Heart right ventricle (tissue), 16 donors: ENCODE measurements at regions not wholly inside any gene's neighbourhood (a gene's known extent, or its start where the extent isn't known, plus 50 kb on each side); places are given as distances from the start of the nearest gene placed in this dataset.
A peak's percentile ranks its signal among the peaks of the same experiment; 100 is the strongest.

Source experiments
- ATAC-seq, 8 donors: fragments of 200-7000 bp; cut with Tn5 transposase; one replicate each; pipeline ENCODE4 v1.9.1; 2020; ENCODE audit warnings: mild to moderate bottlenecking in 8 of 8, moderate library complexity in 8 of 8, moderate number of reproducible peaks in 1 of 8
- DNase-seq, 2 donors: peaks; one replicate each; pipeline ENCODE4 v3.0.0-alpha.2; 2020
- H3K27ac ChIP-seq, 10 donors: fragments of 200-600 bp; sonication (generic) in 2 of 10; one replicate each; pipeline versions ENCODE4 v1.5.0 to v1.8.0; 2020 to 2022; ENCODE audit warnings: mild to moderate bottlenecking in 3 of 10
- H3K27me3 ChIP-seq, 7 donors: fragments of 200-600 bp; one replicate each; pipeline ENCODE4 v1.8.0; 2021 to 2022; ENCODE audit warnings: mild to moderate bottlenecking in 2 of 7
- H3K36me3 ChIP-seq, 9 donors: fragments of 200-600 bp; sonication (generic) in 1 of 9; one replicate each; pipeline versions ENCODE4 v1.5.0 to v1.8.0; 2020 to 2022; ENCODE audit warnings: mild to moderate bottlenecking in 2 of 9
- H3K4me1 ChIP-seq, 9 donors: fragments of 200-600 bp; sonication (generic) in 1 of 9; one replicate each; pipeline versions ENCODE4 v1.5.0 to v1.8.0; 2020 to 2022; ENCODE audit warnings: mild to moderate bottlenecking in 4 of 9
- H3K4me3 ChIP-seq, 10 donors: fragments of 200-600 bp; sonication (generic) in 2 of 10; one replicate each; pipeline versions ENCODE4 v1.5.0 to v1.8.0; 2020 to 2022; ENCODE audit warnings: mild to moderate bottlenecking in 7 of 10, moderate library complexity in 2 of 10
- H3K9me3 ChIP-seq, 11 donors: fragments of 200-600 bp in 10 of 11; sonication (generic) in 2 of 11; one replicate each; pipeline versions ENCODE4 v1.5.0 to v1.8.0; 2013 to 2022; ENCODE audit warnings: mild to moderate bottlenecking in 2 of 11, control low read depth in 1 of 11, moderate library complexity in 1 of 11
- CTCF ChIP-seq, 9 donors: fragments of 200-600 bp; sonication (generic) in 2 of 9; IDR thresholded peaks; one replicate each; pipeline versions ENCODE4 v1.5.0 to v1.8.0; 2021 to 2022; ENCODE audit warnings: antibody characterized with exemption in 9 of 9, mild to moderate bottlenecking in 5 of 9, moderate library complexity in 1 of 9
- WGBS, 2 donors: extraction: QIAGEN DNeasy Blood & Tissue Kit; methylation state at CpG; one replicate each; pipeline ENCODE4 v1.1.7; 2013; ENCODE audit warnings: inconsistent platforms in 1 of 2; 5-methylcytosine and 5-hydroxymethylcytosine counted together
- intact Hi-C, 10 donors: fragments of 100-400 bp; cut with DNase I; formaldehyde crosslinking; loops; one replicate each; pipeline versions ENCODE4 v1.11.1 to v1.14.2; 2022
- donor health status: Arrhythmogenic right ventricular cardiomyopathy.
- donor health status: ischemic (EF 13 %, LVEDD 7.1; RV severe dilation, severe dysfunction).
- donor health status: healthy with polysubstance abuse.
- donor health status: DM: no; HTN: yes; CAD: no.
- donor health status: DM: no; HTN: no; CAD: no.
- donor health status: ischemic (EF 25% LVEDD 6.9; RV normal size, moderate dysfunction).
- donor health status: ischemic (EF 25% LVEDD 5.7; RV mildly dilated, moderate dysfunction).
- donor health status: healthy.
- donor health status: DM: yes; HTN: yes; CAD: no.
- donor health status: Ischemic cardiomyopathy.
- donor health status: ischemic (EF 35%, LVEDD 5.7; RV mildly dilated, moderate dysfunction).
- donor health status: nonischemic (EF 11% LVEDD 7.7; RV severe dilation, severe dysfunction).
- donor health status: DM: yes; HTN: yes; CAD: no.
- donor health status: PGD.
- donor health status: ischemic (EF 29% LVEDD 5.4; RV normal size, mild dysfunction).
- donor health status: nonischemic (EF 23%, LVEDD 6.1; RV moderate dilation, normal function).

- H3K4me3 ChIP-seq, result peak overlapping the region in 2 of 10 donors; percentile 7 to 31
- no peak for TF ChIP-seq CTCF (IDR thresholded peaks at IDR 0.05)
- DNase-seq (no peak), ATAC-seq (no peak)
- H3K27ac ChIP-seq, result peak overlapping the region in 6 of 10 donors; percentile 20 to 79 (median 49)
- intact Hi-C loops, result loop anchor here in 2 of 10 donors (10.0 kb wide), 1 partner anchor 263 kb away; the partner anchor contains the start of gene TRIB2 (in 2 of the 2)
- H3K4me1 ChIP-seq, result peaks cover 0 to 51% (median 18%) of the 10 kb centered on the region in 9 donors
- 45 to 59% methylated on average over 2 of the region's 2 CpGs for WGBS, 2 donors
- H3K27me3 ChIP-seq, result no peaks in the 10 kb centered on the region
- no peaks in the 10 kb centered on the region for H3K36me3 ChIP-seq
- no peaks in the 10 kb centered on the region for H3K9me3 ChIP-seq
Measured at GRCh38 chr2:12452185-12452584, 264.6 kb upstream of the TRIB2 start.

- Histone ChIP-seq H3K27me3 (no peaks in the 10 kb centered on the region), H3K36me3 (no peaks in the 10 kb centered on the region), H3K4me1 (peaks cover 0 to 57% (median 21%) of the 10 kb centered on the region in 9 donors), H3K9me3 (no peaks in the 10 kb centered on the region), H3K4me3 (no peak overlapping the region), H3K27ac (no peak overlapping the region)
- no peak for TF ChIP-seq CTCF (IDR thresholded peaks at IDR 0.05)
- WGBS, 2 donors, result 88 to 96% methylated on average over 11 of the region's 11 CpGs
- ATAC-seq, result no peak
- no peak for DNase-seq
- intact Hi-C loops, result loop anchor here in 2 of 10 donors (10.0 kb wide), 1 partner anchor 261 kb away; the partner anchor contains the start of gene TRIB2 (in 2 of the 2)
Measured at GRCh38 chr2:12453731-12454130, 263.0 kb upstream of the TRIB2 start.

GRCh38 chr2:12455661-12456060 is 261.1 kb upstream of the TRIB2 start:
- TF ChIP-seq CTCF (IDR thresholded peaks at IDR 0.05), result no peak
- H3K9me3 ChIP-seq, result no peaks in the 10 kb centered on the region
- H3K4me3 ChIP-seq, result no peak overlapping the region
- 74 to 76% methylated on average over 2 of the region's 2 CpGs for WGBS, 2 donors
- no peaks in the 10 kb centered on the region for H3K36me3 ChIP-seq
- no peak for ATAC-seq
- no peak for DNase-seq
- H3K4me1 ChIP-seq, result peaks cover 0 to 49% (median 21%) of the 10 kb centered on the region in 9 donors
- H3K27me3 ChIP-seq, result no peaks in the 10 kb centered on the region
- H3K27ac ChIP-seq, result peak overlapping the region in 1 of 10 donors; percentile 4
- intact Hi-C loops, result loop anchor here in 2 of 10 donors (10.0 kb wide), 1 partner anchor 259 kb away; the partner anchor contains the start of gene TRIB2 (in 2 of the 2)

- intact Hi-C loops, result loop anchor here in 2 of 10 donors (10.0 kb wide), 1 partner anchor 258 kb away; the partner anchor contains the start of gene TRIB2 (in 2 of the 2)
- no peaks in the 10 kb centered on the region for H3K36me3 ChIP-seq
- peak overlapping the region in 7 of 10 donors; percentile 21 to 35 (median 26) for H3K4me3 ChIP-seq
- H3K4me1 ChIP-seq, result peaks cover 0 to 46% (median 20%) of the 10 kb centered on the region in 9 donors
- H3K9me3 ChIP-seq, result peaks cover 0 to 2% (median 0%) of the 10 kb centered on the region in 11 donors
- WGBS, 2 donors, result 17 to 24% methylated on average over 7 of the region's 7 CpGs
- peak overlapping the region; percentile 9 to 84 (median 60) for H3K27ac ChIP-seq
- ATAC-seq (peak; percentile 80 to 97 (median 94)), DNase-seq (peak; percentile 79 to 85)
- H3K27me3 ChIP-seq, result no peaks in the 10 kb centered on the region
- TF ChIP-seq CTCF (IDR thresholded peaks at IDR 0.05), result no peak
Measured at GRCh38 chr2:12456293-12457106, 260.2 kb upstream of the TRIB2 start.
